HL-60 (cell line): ENCODE measurements at regions not wholly inside any gene's neighbourhood (a gene's known extent, or its start where the extent isn't known, plus 50 kb on each side); places are given as distances from the start of the nearest gene placed in this dataset.

Source experiments
- DNase-seq, 2 experiments: peaks; one replicate each; pipeline ENCODE4 v3.0.0-alpha.2; 2010 to 2020; ENCODE audit warnings: low read depth in 1 of 2, low spot score in 1 of 2
- H3K27ac ChIP-seq: fragments of 250-450 bp; sonication (Bioruptor Pico); replicated peaks from 2 replicates; pipeline ENCODE4 v1.5.1; 2020; ENCODE audit warnings: mild to moderate bottlenecking, moderate library complexity
- H3K27me3 ChIP-seq: fragments of 250-450 bp; sonication (Bioruptor Pico); 2 replicates; pipeline ENCODE4 v1.5.1; 2021; ENCODE audit warnings: mild to moderate bottlenecking, moderate library complexity; ENCODE audit not compliant: insufficient read depth, poor library complexity, severe bottlenecking
- H3K4me3 ChIP-seq: replicated peaks from 2 replicates; pipeline ENCODE4 v1.5.1; 2011; ENCODE audit warnings: mild to moderate bottlenecking, control low read depth, low read length; ENCODE audit not compliant: insufficient read depth
- GABPA ChIP-seq: IDR thresholded peaks from 2 replicates; pipeline ENCODE4 v1.6.1; 2012; ENCODE audit warnings: low read depth
- POLR2AphosphoS5 ChIP-seq: IDR thresholded peaks from 2 replicates; pipeline ENCODE4 v1.6.1; 2012; ENCODE audit warnings: low read depth
- SPI1 ChIP-seq: IDR thresholded peaks from 2 replicates; pipeline ENCODE4 v1.6.1; 2012; ENCODE audit warnings: low read depth, mild to moderate bottlenecking, borderline replicate concordance
- TF ChIP-seq, protein P1 (sequence below): IDR thresholded peaks from one replicate; pipeline ENCODE4 v1.5.1; 2011; ENCODE audit warnings: low read length, control low read depth, inconsistent platforms; ENCODE audit not compliant: insufficient read depth
- TF ChIP-seq, protein P2 (sequence below): IDR thresholded peaks from 2 replicates; pipeline ENCODE4 v1.6.1; 2012; ENCODE audit warnings: low read depth; ENCODE audit not compliant: insufficient replicate concordance

DNA sequence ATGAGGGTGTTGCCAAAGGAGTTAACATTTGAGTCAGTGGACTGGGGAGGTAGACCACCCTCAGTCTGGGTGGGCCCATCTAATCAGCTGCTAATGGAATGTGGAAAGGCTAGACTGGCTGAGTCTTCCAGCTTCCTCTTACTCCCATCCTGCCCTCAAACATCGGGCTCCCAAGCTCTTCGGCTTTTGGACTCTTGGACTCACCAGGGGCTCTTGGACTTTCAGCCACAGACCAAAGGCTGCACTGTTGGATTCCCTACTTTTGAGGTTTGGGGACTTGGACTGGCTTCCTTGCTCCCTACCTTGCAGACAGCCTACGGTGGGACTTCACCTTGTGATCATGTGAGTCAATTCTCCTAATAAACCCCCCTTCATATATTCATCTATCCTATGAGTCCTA, 276.6 kb upstream of the DIO3 start:
- Histone ChIP-seq H3K27me3 (peaks cover 2% of the 10 kb centered on the region), H3K27ac (no peak overlapping the region), H3K4me3 (no peak overlapping the region)
- no peak for TF ChIP-seq GABPA
- TF ChIP-seq POLR2AphosphoS5 = no peak
- TF ChIP-seq, protein P1, sequence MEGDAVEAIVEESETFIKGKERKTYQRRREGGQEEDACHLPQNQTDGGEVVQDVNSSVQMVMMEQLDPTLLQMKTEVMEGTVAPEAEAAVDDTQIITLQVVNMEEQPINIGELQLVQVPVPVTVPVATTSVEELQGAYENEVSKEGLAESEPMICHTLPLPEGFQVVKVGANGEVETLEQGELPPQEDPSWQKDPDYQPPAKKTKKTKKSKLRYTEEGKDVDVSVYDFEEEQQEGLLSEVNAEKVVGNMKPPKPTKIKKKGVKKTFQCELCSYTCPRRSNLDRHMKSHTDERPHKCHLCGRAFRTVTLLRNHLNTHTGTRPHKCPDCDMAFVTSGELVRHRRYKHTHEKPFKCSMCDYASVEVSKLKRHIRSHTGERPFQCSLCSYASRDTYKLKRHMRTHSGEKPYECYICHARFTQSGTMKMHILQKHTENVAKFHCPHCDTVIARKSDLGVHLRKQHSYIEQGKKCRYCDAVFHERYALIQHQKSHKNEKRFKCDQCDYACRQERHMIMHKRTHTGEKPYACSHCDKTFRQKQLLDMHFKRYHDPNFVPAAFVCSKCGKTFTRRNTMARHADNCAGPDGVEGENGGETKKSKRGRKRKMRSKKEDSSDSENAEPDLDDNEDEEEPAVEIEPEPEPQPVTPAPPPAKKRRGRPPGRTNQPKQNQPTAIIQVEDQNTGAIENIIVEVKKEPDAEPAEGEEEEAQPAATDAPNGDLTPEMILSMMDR = no peak
- no peak for TF ChIP-seq SPI1
- TF ChIP-seq, protein P2, sequence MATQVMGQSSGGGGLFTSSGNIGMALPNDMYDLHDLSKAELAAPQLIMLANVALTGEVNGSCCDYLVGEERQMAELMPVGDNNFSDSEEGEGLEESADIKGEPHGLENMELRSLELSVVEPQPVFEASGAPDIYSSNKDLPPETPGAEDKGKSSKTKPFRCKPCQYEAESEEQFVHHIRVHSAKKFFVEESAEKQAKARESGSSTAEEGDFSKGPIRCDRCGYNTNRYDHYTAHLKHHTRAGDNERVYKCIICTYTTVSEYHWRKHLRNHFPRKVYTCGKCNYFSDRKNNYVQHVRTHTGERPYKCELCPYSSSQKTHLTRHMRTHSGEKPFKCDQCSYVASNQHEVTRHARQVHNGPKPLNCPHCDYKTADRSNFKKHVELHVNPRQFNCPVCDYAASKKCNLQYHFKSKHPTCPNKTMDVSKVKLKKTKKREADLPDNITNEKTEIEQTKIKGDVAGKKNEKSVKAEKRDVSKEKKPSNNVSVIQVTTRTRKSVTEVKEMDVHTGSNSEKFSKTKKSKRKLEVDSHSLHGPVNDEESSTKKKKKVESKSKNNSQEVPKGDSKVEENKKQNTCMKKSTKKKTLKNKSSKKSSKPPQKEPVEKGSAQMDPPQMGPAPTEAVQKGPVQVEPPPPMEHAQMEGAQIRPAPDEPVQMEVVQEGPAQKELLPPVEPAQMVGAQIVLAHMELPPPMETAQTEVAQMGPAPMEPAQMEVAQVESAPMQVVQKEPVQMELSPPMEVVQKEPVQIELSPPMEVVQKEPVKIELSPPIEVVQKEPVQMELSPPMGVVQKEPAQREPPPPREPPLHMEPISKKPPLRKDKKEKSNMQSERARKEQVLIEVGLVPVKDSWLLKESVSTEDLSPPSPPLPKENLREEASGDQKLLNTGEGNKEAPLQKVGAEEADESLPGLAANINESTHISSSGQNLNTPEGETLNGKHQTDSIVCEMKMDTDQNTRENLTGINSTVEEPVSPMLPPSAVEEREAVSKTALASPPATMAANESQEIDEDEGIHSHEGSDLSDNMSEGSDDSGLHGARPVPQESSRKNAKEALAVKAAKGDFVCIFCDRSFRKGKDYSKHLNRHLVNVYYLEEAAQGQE = no peak
- DNase-seq = no peak

GRCh38 chr14:101286271-101287018, 274.9 kb upstream of the DIO3 start:
- TF ChIP-seq, protein P1 = no peak
- TF ChIP-seq GABPA (no peak), SPI1 (no peak), POLR2AphosphoS5 (no peak)
- TF ChIP-seq, protein P2 = no peak
- no peak for DNase-seq
- H3K4me3 ChIP-seq = no peak overlapping the region
- H3K27me3 ChIP-seq = peaks cover 2% of the 10 kb centered on the region
- H3K27ac ChIP-seq = no peak overlapping the region

DNA sequence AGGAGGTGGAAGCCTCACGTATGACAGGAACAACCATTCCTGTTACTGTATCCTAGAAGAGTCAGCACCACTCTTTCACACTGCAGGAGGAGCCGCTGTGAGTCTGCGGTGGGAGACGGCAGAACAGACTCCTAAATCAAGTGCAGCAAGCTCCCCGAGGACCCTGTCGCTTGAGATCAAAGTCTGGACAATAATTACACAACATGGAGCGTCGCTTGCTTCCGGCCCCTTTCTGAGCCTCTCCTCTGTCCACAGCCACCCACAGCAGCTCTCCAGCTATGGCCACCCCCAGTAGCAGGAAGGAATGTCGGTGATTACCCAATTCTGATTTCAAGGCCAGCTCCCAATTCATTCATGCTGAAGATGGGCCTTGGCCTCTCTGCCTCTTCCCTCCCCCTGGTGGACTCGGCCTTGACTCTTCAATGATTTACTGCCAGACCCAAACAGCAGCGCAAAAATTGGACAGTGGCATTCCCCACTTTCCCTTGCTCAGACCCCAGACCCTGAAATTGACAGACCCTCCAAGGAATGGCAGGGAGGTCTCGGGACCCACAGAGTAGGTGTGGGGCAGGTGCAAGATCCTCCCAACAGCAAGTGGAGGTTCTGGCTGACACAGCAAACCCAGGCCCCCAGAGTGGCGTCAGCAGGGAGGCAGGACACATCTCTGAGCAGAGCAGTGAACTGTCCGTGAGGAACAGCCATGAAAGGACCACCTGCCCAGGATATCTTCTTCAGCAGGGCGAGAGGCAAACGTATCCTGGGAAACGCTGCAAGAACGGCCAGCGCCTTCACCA, 272.7 kb upstream of the DIO3 start:
- no peak for DNase-seq
- Histone ChIP-seq H3K27ac (no peak overlapping the region), H3K4me3 (no peak overlapping the region), H3K27me3 (no peaks in the 10 kb centered on the region)
- TF ChIP-seq POLR2AphosphoS5 (no peak), GABPA (no peak), SPI1 (no peak)
- TF ChIP-seq, protein P1 = no peak
- TF ChIP-seq, protein P2 = no peak
